OCI-M1 (cell line): ENCODE measurements at regions not wholly inside any gene's neighbourhood (a gene's known extent, or its start where the extent isn't known, plus 50 kb on each side); places are given as distances from the start of the nearest gene placed in this dataset.
"Not testable (repeated sequence)": the region's sequence is repeated elsewhere in the genome, so short reads cannot be mapped to it uniquely, and the experiment has no call there.

Experiments
- DNase-seq: peaks from one replicate; lab custom pipeline; 2025; lab: John Stamatoyannopoulos, UW

- no peak for DNase-seq
Measured at GRCh38 chr7:66503551-66504031, 125.1 kb upstream of the KCTD7 start.

GRCh38 chr7:66504131-66504530 is 124.5 kb upstream of the KCTD7 start:
- no peak for DNase-seq

GRCh38 chr7:66505009-66505408 is 123.7 kb upstream of the KCTD7 start:
- no peak for DNase-seq

GRCh38 chr7:66505531-66506451 is 122.9 kb upstream of the KCTD7 start:
- DNase-seq: no peak

GRCh38 chr7:66506703-66507102 is 122.0 kb upstream of the KCTD7 start:
- not testable (repeated sequence) for DNase-seq

- DNase-seq: no peak
Measured at GRCh38 chr7:66507764-66508296, 120.9 kb upstream of the KCTD7 start.

- DNase-seq: no peak
Measured at GRCh38 chr7:66508431-66508830, 120.2 kb upstream of the KCTD7 start.

- no peak for DNase-seq
Measured at GRCh38 chr7:66514050-66514449, 114.6 kb upstream of the KCTD7 start.

GRCh38 chr7:66517212-66517909 is 111.3 kb upstream of the KCTD7 start:
- DNase-seq: no peak

- no peak for DNase-seq
Measured at GRCh38 chr7:66518151-66518691, 110.5 kb upstream of the KCTD7 start.

- DNase-seq: no peak
Measured at GRCh38 chr7:66521675-66522074, 107.0 kb upstream of the KCTD7 start.

GRCh38 chr7:66522518-66522917 is 106.2 kb upstream of the KCTD7 start:
- peak; percentile 33 for DNase-seq

GRCh38 chr7:66523409-66523808 is 105.3 kb upstream of the KCTD7 start:
- DNase-seq: peak; percentile 21

GRCh38 chr7:66524738-66525137 is 103.9 kb upstream of the KCTD7 start:
- DNase-seq: no peak

- DNase-seq: not testable (repeated sequence)
Measured at GRCh38 chr7:66526782-66527181, 101.9 kb upstream of the KCTD7 start.

- DNase-seq: no peak
Measured at GRCh38 chr7:66528652-66529051, 100.0 kb upstream of the KCTD7 start.

GRCh38 chr7:66529883-66530610 is 98.6 kb upstream of the KCTD7 start:
- peak; percentile 40 for DNase-seq

- DNase-seq: peak; percentile 70
Measured at GRCh38 chr7:66535414-66536329, 93.0 kb upstream of the KCTD7 start.

- DNase-seq: no peak
Measured at GRCh38 chr7:66537380-66537779, 91.3 kb upstream of the KCTD7 start.

GRCh38 chr7:66537876-66538275 is 90.8 kb upstream of the KCTD7 start:
- DNase-seq: no peak

- DNase-seq: no peak
Measured at GRCh38 chr7:66539264-66539623, 89.4 kb upstream of the KCTD7 start.
